Fibroblast of the conjunctiva (primary cell): ENCODE measurements at regions not wholly inside any gene's neighbourhood (a gene's known extent, or its start where the extent isn't known, plus 50 kb on each side); places are given as distances from the start of the nearest gene placed in this dataset.
"Not testable (repeated sequence)": the region's sequence is repeated elsewhere in the genome, so short reads cannot be mapped to it uniquely, and the experiment has no call there.

Experiments used
- DNase-seq: peaks from one replicate; pipeline ENCODE4 v3.0.0-alpha.2; 2010; ENCODE audit warnings: low read depth

GRCh38 chr20:1754306-1754705 is 96.7 kb upstream of the SIRPG start:
- DNase-seq: no peak

- DNase-seq: no peak
These were observed 94.5 kb upstream of the SIRPG start for GRCh38 chr20:1752045-1752444.

DNA sequence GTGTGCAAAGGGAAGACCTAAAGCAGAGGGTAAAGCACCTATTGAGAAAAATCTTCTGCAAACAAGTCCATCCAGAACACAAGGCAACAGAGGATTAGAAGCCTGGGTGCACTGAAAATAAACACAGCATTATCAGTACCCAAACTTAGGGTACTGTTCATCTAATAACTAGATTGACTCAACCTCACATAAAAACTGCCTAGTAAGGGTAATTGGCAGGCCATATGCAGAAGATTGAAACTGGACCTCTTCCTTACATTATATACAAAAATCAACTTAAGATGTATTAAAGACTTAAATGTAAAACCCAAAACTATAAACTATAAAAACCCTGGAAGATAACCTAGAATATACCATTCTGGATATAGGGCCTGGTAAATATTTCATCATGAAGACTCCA is 91.2 kb upstream of the SIRPG start:
- no peak for DNase-seq

DNA sequence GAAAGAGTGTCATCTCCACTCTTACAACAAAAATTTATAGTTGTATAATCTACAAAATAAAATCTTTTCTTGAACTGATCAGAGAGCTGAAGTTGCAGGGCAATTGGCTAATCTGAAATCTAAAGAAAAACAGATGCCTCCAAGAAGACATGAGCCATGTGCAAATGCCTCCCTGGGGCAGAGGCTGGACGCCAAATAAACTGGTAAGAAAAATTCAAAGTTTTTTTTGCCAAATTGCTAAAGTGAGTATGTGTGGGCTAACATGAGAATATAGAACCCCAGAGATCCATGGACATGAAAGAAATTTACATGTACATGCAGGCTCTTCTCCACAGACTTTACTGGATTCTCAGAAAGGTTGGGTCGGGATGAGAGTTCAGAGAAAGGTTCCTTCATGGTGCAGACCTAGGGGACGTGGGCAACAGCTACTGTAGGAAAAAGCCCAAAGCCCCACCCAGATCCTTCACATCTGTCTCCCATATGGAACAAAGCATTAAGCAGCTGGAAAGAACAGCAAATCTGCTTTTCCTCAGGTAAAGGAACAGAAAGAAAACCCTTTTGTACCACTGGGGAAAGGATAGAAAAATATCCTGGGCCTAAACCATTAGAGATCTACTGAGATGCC is 90.5 kb upstream of the SIRPG start:
- no peak for DNase-seq

DNA sequence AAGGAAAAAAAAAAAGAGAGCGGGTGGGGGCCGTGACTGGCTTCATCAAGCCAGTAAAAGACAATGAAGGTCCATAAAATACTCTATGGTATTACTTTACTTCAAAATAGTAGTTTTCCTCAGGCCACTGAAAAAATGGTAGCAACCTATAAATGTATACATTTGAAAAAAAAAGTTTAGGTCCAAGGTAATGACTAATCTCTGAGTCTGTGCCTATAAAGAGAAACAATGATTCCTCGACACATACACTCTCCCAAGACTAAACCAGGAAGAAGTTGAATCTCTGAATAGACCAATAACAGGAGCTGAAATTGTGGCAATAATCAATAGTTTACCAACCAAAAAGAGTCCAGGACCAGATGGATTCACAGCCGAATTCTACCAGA is 84.5 kb upstream of the SIRPG start:
- DNase-seq: not testable (repeated sequence)

DNA sequence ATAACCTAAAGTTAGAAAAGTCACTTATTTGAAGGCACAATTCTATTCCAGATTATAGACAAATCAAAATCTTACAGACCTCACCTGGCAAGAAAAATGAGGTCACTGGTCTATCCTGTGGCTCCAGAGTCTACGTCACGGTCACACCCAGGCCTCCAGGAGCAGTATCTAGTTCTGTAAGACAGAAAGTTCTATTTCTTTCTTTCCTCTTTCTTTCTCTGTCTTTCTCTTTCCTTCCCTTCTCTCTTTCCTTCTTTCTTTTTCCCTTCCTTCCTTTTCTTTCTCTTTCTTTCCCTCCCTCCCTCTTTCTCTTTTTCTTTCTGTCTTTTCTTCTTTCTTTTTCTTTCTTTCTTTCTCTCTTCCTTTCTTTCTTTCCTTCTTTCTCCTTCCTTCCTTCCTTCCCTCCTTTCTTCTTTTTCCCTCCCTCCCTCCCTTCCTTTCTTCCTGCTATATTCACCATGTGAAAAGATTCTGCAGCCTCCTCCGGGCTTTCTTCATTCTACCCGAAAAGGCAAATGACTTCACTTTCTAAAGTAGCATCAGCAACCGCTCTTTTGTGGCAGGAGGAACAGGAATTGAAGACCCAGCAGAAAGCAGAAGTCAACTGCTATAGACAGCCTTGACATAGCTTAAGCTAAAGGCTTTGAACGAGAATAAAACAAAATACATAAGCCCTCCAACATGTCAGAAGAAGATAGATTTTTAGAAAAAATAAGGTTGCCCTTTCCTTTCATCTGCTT is 83.9 kb upstream of the SIRPG start:
- no peak for DNase-seq

GRCh38 chr20:1737134-1737533 is 79.6 kb upstream of the SIRPG start:
- DNase-seq: no peak

DNA sequence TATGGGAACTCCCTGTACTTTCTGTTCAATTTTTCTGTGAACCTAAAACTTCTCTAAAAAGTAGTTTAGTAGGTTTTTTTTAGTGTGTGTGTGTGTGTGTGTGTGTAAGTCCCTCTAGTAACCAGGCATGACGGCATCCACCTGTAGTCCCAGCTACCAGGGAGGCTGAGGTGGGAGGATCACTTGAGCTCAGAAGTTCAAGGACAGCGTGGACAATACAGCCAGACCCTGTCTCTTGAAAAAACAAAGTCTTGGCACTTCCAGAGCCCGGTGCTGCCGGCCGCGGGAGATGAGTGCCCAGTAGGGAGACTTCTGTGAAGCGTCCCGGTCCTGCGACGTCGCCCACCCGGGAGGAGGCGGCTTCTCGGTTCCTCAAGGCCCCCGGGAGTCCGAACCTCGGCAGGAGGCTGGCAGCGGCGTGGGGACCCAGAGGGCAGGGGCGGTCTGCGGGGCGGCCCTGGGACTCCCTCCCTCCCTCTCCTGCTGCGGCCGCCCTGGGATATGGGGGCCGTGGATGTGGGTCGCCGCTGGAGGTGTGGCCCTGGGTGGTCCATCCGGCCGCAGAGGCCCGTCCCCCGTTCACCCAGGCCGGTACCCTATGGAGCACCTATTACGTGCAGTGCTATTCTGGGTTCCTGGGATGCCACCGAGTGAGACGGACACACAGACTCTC is 78.0 kb upstream of the SIRPG start:
- DNase-seq: no peak

GRCh38 chr20:1734269-1734858 is 76.8 kb upstream of the SIRPG start:
- DNase-seq: no peak

GRCh38 chr20:1731828-1732375 is 74.3 kb upstream of the SIRPG start:
- not testable (repeated sequence) for DNase-seq

DNA sequence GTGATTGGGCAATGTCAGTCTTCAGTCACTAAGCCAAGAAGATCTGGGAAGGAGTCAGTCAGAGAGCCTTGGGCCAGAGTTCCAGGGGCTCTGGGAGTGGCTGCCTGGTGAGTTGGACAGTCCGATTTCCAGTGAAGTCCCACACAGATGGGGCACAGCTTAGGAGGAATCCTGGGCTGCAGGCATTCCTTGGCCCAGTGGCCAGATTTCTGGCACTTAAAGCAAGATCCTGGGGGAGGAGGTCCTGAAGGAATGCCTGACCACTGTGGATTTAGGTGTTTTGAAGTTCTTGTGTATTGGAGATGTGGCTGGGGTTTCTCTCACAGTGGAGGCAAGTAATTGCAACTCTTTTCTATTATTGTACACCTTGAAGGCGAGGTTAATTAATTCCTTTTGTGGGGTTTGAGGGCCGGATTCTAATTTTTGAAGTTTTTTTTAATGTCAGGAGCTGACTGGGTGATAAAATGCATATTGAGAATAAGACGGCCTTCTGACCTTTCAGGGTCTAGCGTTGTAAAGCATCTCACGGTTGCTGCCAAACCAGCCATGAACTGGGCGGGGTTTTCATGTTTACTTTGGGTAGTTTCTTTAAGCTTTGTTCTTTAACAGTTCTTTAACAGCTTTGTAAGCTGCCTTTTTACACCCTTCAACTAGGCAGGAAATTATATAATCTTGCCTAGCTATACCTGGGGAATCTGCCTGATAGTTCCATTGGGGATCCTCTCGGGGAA is 73.6 kb upstream of the SIRPG start:
- DNase-seq: not testable (repeated sequence)

GRCh38 chr20:1727303-1727702 is 69.7 kb upstream of the SIRPG start:
- not testable (repeated sequence) for DNase-seq

DNA sequence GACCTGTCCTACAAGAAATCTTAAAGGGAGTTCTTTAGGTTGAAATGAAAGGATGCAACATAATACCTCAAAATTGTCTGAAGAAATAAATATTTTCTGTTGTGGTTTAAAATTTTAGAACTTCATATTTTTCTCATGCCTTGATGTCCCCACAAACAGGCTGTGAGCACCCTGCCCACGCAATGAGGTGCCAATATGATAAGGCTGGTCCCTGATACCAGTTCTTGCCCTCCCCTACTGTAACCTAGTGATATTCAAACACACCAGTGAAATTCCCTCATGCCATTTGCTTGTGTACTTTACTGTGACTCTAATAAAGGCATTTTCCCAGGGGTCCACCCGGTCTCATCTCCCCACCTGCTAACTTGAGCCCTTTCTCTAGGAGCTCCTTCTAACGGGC is 67.3 kb upstream of the SIRPG start:
- DNase-seq: no peak

GRCh38 chr20:1722513-1723050 is 65.0 kb upstream of the SIRPG start:
- DNase-seq: no peak

DNA sequence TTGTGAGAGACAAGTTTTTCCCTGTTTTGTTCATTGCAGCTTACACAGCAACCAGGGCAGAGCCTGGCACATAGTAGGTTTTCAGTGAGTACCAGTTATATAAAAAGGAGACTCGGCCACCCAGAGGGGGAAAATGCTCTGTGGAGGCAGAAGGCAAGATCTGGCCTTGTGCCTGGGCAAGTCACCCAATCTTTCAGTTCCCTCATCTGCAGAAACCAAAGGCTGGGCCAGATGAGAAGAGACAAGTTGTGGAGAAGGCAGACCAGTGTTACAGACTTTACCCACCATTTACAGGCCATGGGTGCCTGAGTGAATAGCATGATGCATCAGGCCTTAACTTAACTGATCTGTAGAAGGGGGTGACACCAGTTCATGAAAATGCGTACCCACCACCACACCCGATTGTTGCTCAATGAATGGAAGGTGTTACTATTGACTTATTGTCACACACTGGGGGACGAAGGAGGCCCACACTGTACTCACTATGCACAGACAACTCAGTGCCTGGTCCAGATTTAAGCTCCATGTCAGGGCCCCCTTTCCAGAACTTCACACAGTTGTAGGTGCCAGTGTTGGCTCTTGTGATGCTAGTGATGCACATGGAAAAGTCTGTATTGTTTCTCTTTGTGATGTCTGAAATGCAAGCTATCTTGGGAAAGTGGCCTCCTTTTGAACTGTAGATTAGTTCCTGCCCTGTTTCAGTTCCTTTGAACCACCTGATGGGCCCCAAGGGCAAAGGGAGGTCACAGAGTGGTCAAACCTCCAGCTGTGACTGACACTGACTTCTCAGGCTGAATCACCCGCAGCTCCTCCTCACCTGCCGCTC is 64.3 kb upstream of the SIRPG start:
- no peak for DNase-seq

DNA sequence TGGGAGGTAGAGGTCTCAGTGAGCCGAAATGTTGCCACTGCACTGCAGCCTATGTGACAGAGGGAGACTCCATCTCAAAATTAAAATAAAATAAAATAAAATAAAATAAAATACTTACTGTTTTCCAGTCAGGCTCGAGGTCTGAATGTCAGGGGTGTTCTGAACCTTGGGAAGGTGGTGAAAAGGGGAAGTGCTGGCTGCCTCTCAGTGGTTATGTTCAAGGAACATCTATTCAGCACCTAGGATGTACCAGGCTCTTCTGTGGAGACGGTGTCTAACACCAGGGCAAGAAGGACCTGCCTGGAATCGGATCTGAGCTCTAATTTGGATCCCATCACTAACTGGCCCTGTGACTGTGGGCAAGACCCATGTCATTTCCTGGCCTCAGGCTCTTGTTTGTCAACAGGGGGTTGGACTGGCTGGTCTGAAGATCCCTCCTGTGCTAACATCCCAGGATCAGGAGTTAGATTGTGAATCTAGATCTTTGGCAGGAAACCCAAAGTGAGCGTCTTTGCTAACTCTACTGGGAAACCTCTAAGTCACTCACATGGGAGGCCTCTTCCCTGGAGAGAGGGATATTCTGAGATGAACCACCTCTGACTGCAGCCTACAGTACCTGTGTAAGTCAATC is 63.4 kb upstream of the SIRPG start:
- DNase-seq: no peak

DNA sequence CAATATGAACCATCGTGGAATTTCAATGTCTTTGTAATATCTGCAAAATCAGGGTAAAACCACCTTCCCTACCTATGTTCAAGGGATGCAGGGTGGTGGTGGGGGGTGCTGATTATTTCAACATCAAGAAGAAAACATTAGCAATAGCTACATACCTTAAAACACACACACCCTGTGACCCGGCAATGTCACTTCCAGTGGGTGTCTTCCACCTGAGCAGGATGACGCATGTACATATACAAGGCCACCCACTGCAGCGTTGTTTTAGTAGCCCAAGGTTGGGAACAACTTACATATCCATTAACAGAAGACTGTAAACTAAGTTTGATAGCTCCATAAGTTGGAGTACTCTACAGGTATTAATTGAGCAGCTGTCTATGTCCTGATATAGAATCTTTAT is 62.6 kb upstream of the SIRPG start:
- no peak for DNase-seq

- DNase-seq: peak; percentile 72
These were observed 61.2 kb upstream of the SIRPG start for GRCh38 chr20:1718604-1719384.
